CD4-positive, alpha-beta T cell treated with Interleukin-15 for 4 hours (primary cell): ENCODE measurements at regions not wholly inside any gene's neighbourhood (a gene's known extent, or its start where the extent isn't known, plus 50 kb on each side); places are given as distances from the start of the nearest gene placed in this dataset.

Experiments used
- DNase-seq: peaks from one replicate; pipeline ENCODE4 v3.0.0-alpha.2; 2020; ENCODE audit warnings: low spot score

GRCh38 chr13:105979131-105980011 is 556.1 kb downstream of the EFNB2 start:
- no peak for DNase-seq

- DNase-seq: no peak
Observed at GRCh38 chr13:105974380-105974779, 561.1 kb downstream of the EFNB2 start.

GRCh38 chr13:105972811-105973590 is 562.5 kb downstream of the EFNB2 start:
- no peak for DNase-seq

GRCh38 chr13:105972306-105972721 is 563.1 kb downstream of the EFNB2 start:
- no peak for DNase-seq

GRCh38 chr13:105971738-105972137 is 563.7 kb downstream of the EFNB2 start:
- DNase-seq: no peak

- DNase-seq: no peak
Observed at GRCh38 chr13:105971312-105971711, 564.1 kb downstream of the EFNB2 start.

- DNase-seq: no peak
Observed at GRCh38 chr13:105969761-105970160, 565.7 kb downstream of the EFNB2 start.

GRCh38 chr13:105965910-105966309 is 569.6 kb downstream of the EFNB2 start:
- DNase-seq: no peak

- DNase-seq: no peak
Observed at GRCh38 chr13:105962080-105962479, 573.4 kb downstream of the EFNB2 start.

GRCh38 chr13:105961438-105961837 is 574.0 kb downstream of the EFNB2 start:
- DNase-seq: no peak

GRCh38 chr13:105960326-105960725 is 575.1 kb downstream of the EFNB2 start:
- DNase-seq: no peak

GRCh38 chr13:105959876-105960275 is 575.6 kb downstream of the EFNB2 start:
- no peak for DNase-seq

- no peak for DNase-seq
Observed at GRCh38 chr13:105957769-105958438, 577.6 kb downstream of the EFNB2 start.

GRCh38 chr13:105956921-105957320 is 578.5 kb downstream of the EFNB2 start:
- no peak for DNase-seq

- DNase-seq: no peak
Observed at GRCh38 chr13:105952973-105953290, 582.5 kb downstream of the EFNB2 start.

- DNase-seq: no peak
Observed at GRCh38 chr13:105952233-105952972, 583.1 kb downstream of the EFNB2 start.

GRCh38 chr13:105948143-105948542 is 587.3 kb downstream of the EFNB2 start:
- no peak for DNase-seq

GRCh38 chr13:105940882-105941281 is 594.6 kb downstream of the EFNB2 start:
- no peak for DNase-seq

GRCh38 chr13:105937451-105937850 is 598.0 kb downstream of the EFNB2 start:
- DNase-seq: no peak

- DNase-seq: no peak
Observed at GRCh38 chr13:105936816-105937215, 598.6 kb downstream of the EFNB2 start.

GRCh38 chr13:105929505-105929904 is 606.0 kb downstream of the EFNB2 start:
- DNase-seq: no peak

GRCh38 chr13:105928901-105929300 is 606.6 kb downstream of the EFNB2 start:
- DNase-seq: no peak
